Naive thymus-derived CD8-positive, alpha-beta T cell (primary cell): ENCODE measurements at regions not wholly inside any gene's neighbourhood (a gene's known extent, or its start where the extent isn't known, plus 50 kb on each side); places are given as distances from the start of the nearest gene placed in this dataset.
"Not testable (repeated sequence)": the region's sequence is repeated elsewhere in the genome, so short reads cannot be mapped to it uniquely, and the experiment has no call there.

Experiments
- ATAC-seq, 2 donors: fragments of 150-1000 bp; cut with Tn5 transposase in 1 of 2; sonication (Bioruptor Pico), chemical (Tn5 transposase) in 1 of 2; 1 replicate in 1 of 2; 2 replicates in 1 of 2; pipeline ENCODE4 v1.10.0; 2021; ENCODE audit warnings: mild to moderate bottlenecking in 2 of 2, moderate library complexity in 2 of 2
- POLR2A ChIA-PET: fragments of 350-600 bp; sonication (Branson Sonifier 250); formaldehyde crosslinking; loops from one replicate; lab custom pipeline; 2021; ENCODE audit warnings: antibody characterized with exemption; lab: Charles Lee
- DNase-seq, 10 donors: peaks; one replicate each; pipeline versions ENCODE4 v3.0.0 to v3.0.0-alpha.2; 2020 to 2022
- H3K27ac Mint-ChIP-seq, 10 donors: one replicate each; pipeline ENCODE4 v1.8.0; 2020 to 2022; ENCODE audit warnings: mild to moderate bottlenecking in 10 of 10, mixed read lengths in 10 of 10, moderate library complexity in 4 of 10, inconsistent platforms in 1 of 10
- H3K27me3 Mint-ChIP-seq, 5 donors: one replicate each; pipeline ENCODE4 v1.8.0; 2021 to 2022; ENCODE audit warnings: mixed read lengths in 5 of 5
- H3K36me3 Mint-ChIP-seq, 3 donors: one replicate each; pipeline ENCODE4 v1.8.0; 2020 to 2022; ENCODE audit warnings: mixed read lengths in 3 of 3, mild to moderate bottlenecking in 2 of 3, inconsistent platforms in 1 of 3
- H3K4me1 Mint-ChIP-seq, 4 donors: one replicate each; pipeline ENCODE4 v1.8.0; 2021 to 2022; ENCODE audit warnings: mixed read lengths in 4 of 4
- H3K4me3 Mint-ChIP-seq, 10 donors: one replicate each; pipeline ENCODE4 v1.8.0; 2020 to 2022; ENCODE audit warnings: mild to moderate bottlenecking in 10 of 10, mixed read lengths in 10 of 10, moderate library complexity in 6 of 10, inconsistent platforms in 1 of 10
- H3K9me3 Mint-ChIP-seq, 9 donors: one replicate each; pipeline ENCODE4 v1.8.0; 2020 to 2022; ENCODE audit warnings: mixed read lengths in 9 of 9, mild to moderate bottlenecking in 3 of 9, inconsistent platforms in 1 of 9, moderate library complexity in 1 of 9

- POLR2A ChIA-PET, result no interaction called here
- ATAC-seq, result no peak
- no peak overlapping the region for H3K27ac Mint-ChIP-seq
Measured at GRCh38 chr4:160319221-160319867, 1216.5 kb downstream of the RAPGEF2 start.

DNA sequence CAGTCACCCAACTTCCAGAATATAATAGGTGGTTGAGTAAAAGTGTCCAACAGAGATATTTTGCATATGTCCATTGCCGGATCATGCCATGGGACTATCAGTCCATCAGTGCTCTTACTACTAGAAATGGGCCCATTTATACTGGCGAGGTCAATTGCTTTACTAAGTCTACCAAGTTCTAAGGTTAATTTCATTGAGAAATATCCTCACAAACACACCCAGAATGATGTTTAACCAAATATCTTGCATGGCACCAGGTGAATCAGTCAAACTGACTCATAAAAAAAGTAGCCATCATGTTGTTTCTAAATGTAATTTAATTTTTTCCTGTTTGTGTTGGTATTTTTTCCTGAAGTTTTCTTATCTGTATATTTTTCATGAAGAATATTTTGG, 1217.0 kb downstream of the RAPGEF2 start:
- no peak overlapping the region for H3K4me3 Mint-ChIP-seq
- DNase-seq, result no peak
- H3K4me1 Mint-ChIP-seq, result no peaks in the 10 kb centered on the region
- peaks cover 0 to 5% (median 2%) of the 10 kb centered on the region in 9 donors for H3K9me3 Mint-ChIP-seq
- H3K27me3 Mint-ChIP-seq, result no peaks in the 10 kb centered on the region
- no peak for ATAC-seq
- no peaks in the 10 kb centered on the region for H3K36me3 Mint-ChIP-seq
- H3K27ac Mint-ChIP-seq, result no peak overlapping the region
- POLR2A ChIA-PET, result no interaction called here

More at GRCh38 chr4:160319221-160319867, 1216.5 kb downstream of the RAPGEF2 start:
- H3K27me3 Mint-ChIP-seq, result no peaks in the 10 kb centered on the region
- H3K9me3 Mint-ChIP-seq, result peaks cover 0 to 6% (median 2%) of the 10 kb centered on the region in 9 donors
- H3K4me1 Mint-ChIP-seq, result no peaks in the 10 kb centered on the region
- H3K36me3 Mint-ChIP-seq, result no peaks in the 10 kb centered on the region
- no peak for DNase-seq
- H3K4me3 Mint-ChIP-seq, result no peak overlapping the region

DNA sequence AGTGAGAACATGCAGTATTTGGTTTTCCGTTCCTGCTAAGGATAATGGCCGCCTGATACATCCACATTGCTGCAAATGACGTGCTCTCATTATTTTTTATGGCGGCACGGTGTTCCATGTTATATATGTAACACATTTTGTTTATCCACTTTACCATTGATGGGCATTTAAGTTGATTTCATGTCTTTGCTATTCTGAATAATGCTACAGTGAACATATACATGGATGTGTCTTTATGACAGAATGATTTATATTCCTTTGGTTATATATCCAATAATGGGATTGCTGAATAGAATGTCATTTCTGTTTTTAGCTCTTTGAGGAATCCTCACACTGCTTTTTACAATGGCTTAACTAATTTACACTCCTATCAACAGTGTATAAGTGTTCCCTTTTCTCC, 1223.2 kb downstream of the RAPGEF2 start:
- ATAC-seq, result no peak

GRCh38 chr4:160347197-160347596, 1244.3 kb downstream of the RAPGEF2 start:
- Mint-ChIP-seq H3K4me1 (no peaks in the 10 kb centered on the region), H3K9me3 (peaks cover 3 to 13% (median 5%) of the 10 kb centered on the region in 9 donors), H3K4me3 (no peak overlapping the region), H3K36me3 (no peaks in the 10 kb centered on the region), H3K27me3 (no peaks in the 10 kb centered on the region), H3K27ac (no peak overlapping the region)
- ATAC-seq (no peak), DNase-seq (no peak)
- POLR2A ChIA-PET, result no interaction called here

More for the DNA sequence above, 1223.2 kb downstream of the RAPGEF2 start:
- Mint-ChIP-seq H3K27ac (no peak overlapping the region), H3K27me3 (no peaks in the 10 kb centered on the region), H3K4me1 (no peaks in the 10 kb centered on the region), H3K9me3 (peaks cover 0 to 11% (median 2%) of the 10 kb centered on the region in 9 donors), H3K36me3 (no peaks in the 10 kb centered on the region), H3K4me3 (no peak overlapping the region)
- POLR2A ChIA-PET, result no interaction called here
- no peak for DNase-seq

GRCh38 chr4:160350944-160351343, 1248.1 kb downstream of the RAPGEF2 start:
- no peaks in the 10 kb centered on the region for H3K27me3 Mint-ChIP-seq
- DNase-seq (no peak), ATAC-seq (no peak)
- no peaks in the 10 kb centered on the region for H3K4me1 Mint-ChIP-seq
- H3K36me3 Mint-ChIP-seq, result no peaks in the 10 kb centered on the region
- peaks cover 0 to 13% (median 2%) of the 10 kb centered on the region in 9 donors for H3K9me3 Mint-ChIP-seq
- H3K27ac Mint-ChIP-seq, result no peak overlapping the region
- no peak overlapping the region for H3K4me3 Mint-ChIP-seq
- POLR2A ChIA-PET, result no interaction called here

DNA sequence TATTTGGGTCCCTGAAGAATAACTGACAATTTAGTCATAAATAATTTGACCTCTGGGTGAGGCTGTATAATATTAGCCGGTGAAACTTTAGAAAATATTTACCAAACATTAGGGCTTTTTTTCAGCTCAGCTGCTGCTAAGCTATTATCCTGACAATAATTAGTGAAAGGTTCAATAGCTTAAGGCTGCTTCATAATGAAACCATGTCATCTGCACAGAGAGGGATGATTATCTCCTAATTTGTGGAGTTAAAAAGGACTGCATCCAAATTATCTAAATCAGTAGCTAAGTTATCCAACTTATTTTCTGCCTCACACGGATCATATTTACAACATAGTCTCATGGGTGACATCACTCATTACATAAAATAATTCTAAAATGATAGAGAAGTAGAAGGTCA, 1249.8 kb downstream of the RAPGEF2 start:
- no peak for ATAC-seq
- no peak overlapping the region for H3K27ac Mint-ChIP-seq
- no peaks in the 10 kb centered on the region for H3K36me3 Mint-ChIP-seq
- H3K4me1 Mint-ChIP-seq, result no peaks in the 10 kb centered on the region
- H3K27me3 Mint-ChIP-seq, result no peaks in the 10 kb centered on the region
- POLR2A ChIA-PET, result no interaction called here
- no peak overlapping the region for H3K4me3 Mint-ChIP-seq
- DNase-seq, result no peak
- peaks cover 0 to 13% (median 2%) of the 10 kb centered on the region in 9 donors for H3K9me3 Mint-ChIP-seq

GRCh38 chr4:160353548-160353947, 1250.7 kb downstream of the RAPGEF2 start:
- Mint-ChIP-seq H3K27ac (no peak overlapping the region), H3K4me1 (no peaks in the 10 kb centered on the region), H3K36me3 (no peaks in the 10 kb centered on the region), H3K4me3 (no peak overlapping the region), H3K9me3 (peaks cover 0 to 9% (median 2%) of the 10 kb centered on the region in 9 donors), H3K27me3 (no peaks in the 10 kb centered on the region)
- POLR2A ChIA-PET, result no interaction called here
- ATAC-seq (no peak), DNase-seq (no peak)

DNA sequence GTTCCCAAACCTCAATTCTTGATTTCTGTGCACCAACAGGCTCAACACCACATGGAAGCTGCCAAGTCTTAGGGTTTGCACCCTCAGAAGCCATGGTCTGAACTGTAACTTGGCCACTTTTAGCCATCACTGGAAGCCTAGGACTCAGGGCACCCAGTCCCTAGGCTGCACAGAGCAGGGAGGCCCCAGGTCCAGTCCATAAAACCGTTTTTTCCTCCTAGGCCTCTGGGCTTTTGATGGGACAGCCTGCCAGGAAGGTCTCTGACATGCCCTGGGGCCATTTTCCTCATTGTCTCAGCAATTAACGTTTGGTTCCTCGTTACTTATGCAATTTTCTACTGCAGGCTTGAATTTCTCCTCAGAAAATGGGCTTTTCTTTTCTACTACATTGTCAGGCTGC, 1259.6 kb downstream of the RAPGEF2 start:
- H3K27ac Mint-ChIP-seq, result no peak overlapping the region
- DNase-seq (no peak), ATAC-seq (no peak)
- no peaks in the 10 kb centered on the region for H3K27me3 Mint-ChIP-seq
- POLR2A ChIA-PET, result no interaction called here
- H3K9me3 Mint-ChIP-seq, result peaks cover 0 to 10% (median 6%) of the 10 kb centered on the region in 9 donors
- no peaks in the 10 kb centered on the region for H3K4me1 Mint-ChIP-seq
- H3K36me3 Mint-ChIP-seq, result no peaks in the 10 kb centered on the region
- H3K4me3 Mint-ChIP-seq, result no peak overlapping the region

DNA sequence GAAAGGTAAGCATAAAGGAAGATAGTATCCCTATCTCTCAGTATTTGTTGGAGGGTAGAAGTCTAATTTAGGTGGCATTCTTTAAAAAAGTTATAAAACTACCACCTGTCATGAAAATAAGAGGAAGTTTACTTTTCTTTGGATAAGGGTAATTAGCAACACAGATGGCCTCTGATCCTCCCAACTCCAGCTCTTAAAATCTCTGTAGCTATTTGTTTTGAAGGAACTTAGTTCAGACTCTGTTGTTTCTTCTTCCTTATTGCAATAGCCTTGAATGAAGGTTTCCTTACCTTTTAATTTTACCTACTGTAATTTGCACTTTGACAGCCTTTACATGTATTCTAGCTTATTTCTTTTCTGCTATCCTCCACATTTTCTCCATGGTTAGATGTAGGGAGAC, 1261.3 kb downstream of the RAPGEF2 start:
- H3K4me3 Mint-ChIP-seq, result no peak overlapping the region
- ATAC-seq, result no peak
- H3K27ac Mint-ChIP-seq, result no peak overlapping the region
- no peaks in the 10 kb centered on the region for H3K36me3 Mint-ChIP-seq
- POLR2A ChIA-PET, result no interaction called here
- peaks cover 0 to 13% (median 7%) of the 10 kb centered on the region in 9 donors for H3K9me3 Mint-ChIP-seq
- no peak for DNase-seq
- no peaks in the 10 kb centered on the region for H3K4me1 Mint-ChIP-seq
- H3K27me3 Mint-ChIP-seq, result no peaks in the 10 kb centered on the region

- ATAC-seq, H3K36me3 Mint-ChIP-seq, H3K27ac Mint-ChIP-seq, H3K4me1 Mint-ChIP-seq, POLR2A ChIA-PET, H3K4me3 Mint-ChIP-seq, DNase-seq, H3K27me3 Mint-ChIP-seq: not testable (repeated sequence)
- peaks cover 0 to 13% (median 7%) of the 10 kb centered on the region in 9 donors for H3K9me3 Mint-ChIP-seq
Measured at GRCh38 chr4:160364665-160365064, 1261.8 kb downstream of the RAPGEF2 start.

DNA sequence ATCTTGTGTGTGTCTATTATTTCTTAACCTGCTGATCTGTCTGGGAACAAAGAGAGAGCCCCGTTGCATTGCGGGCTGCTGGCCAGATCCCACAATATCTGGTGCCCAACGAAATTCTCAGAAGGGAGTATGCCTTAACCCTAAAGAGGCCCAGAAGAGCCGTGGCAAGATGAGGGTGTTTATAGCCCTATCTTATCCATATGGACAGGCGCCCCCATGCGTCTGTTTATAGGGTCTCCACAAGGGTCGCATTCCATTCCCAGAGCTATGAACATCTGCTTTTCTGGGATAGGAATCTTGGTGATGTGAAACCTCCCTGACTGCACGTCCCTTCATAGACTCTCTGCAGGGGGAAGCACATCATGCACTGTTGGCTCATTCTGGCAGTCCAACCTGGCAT, 1262.5 kb downstream of the RAPGEF2 start:
- H3K4me1 Mint-ChIP-seq, DNase-seq, H3K36me3 Mint-ChIP-seq, H3K27me3 Mint-ChIP-seq, H3K27ac Mint-ChIP-seq, ATAC-seq, H3K4me3 Mint-ChIP-seq, POLR2A ChIA-PET: not testable (repeated sequence)
- peaks cover 0 to 13% (median 7%) of the 10 kb centered on the region in 9 donors for H3K9me3 Mint-ChIP-seq

DNA sequence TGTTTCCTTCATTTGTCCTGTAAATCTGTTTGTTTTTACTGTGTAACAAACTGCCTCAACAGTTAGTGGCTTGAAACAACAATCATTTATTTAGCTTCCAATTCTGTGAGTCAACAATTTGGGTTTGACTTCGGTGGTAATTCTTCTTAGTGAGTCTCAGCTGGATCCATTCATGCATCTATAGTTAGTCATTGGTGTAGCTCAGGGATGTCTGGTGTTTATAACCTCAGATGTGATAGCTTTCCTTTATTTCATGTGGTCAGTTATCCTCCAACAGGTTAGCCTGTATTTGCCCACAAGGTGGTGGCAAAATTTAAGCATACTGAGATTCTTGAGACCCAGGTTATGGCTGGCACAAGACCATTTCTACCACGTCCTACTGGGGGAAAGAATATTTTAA, 1267.2 kb downstream of the RAPGEF2 start:
- no peaks in the 10 kb centered on the region for H3K4me1 Mint-ChIP-seq
- DNase-seq (no peak), ATAC-seq (no peak)
- H3K36me3 Mint-ChIP-seq, result no peaks in the 10 kb centered on the region
- peaks cover 0 to 13% (median 3%) of the 10 kb centered on the region in 9 donors for H3K9me3 Mint-ChIP-seq
- no peaks in the 10 kb centered on the region for H3K27me3 Mint-ChIP-seq
- H3K27ac Mint-ChIP-seq, result no peak overlapping the region
- no peak overlapping the region for H3K4me3 Mint-ChIP-seq
- POLR2A ChIA-PET, result no interaction called here

DNA sequence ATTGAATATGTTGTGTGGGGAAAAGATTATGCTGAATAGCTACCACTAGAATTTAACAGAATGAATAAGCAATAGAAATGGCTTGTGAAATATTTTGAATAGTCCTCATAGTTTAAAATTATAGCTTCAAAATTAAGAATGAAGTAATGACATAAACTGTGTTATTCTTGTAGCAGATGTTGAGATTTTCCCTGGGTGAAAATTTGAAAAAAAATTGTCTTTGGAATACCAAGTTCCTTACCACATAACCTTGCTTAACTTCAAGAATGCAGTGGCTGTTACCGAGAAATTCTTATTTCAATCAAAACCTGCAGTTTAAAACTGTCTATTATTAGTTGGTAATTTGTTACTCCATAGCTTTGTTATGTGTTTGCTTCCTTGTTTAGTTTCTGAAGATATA, 1268.6 kb downstream of the RAPGEF2 start:
- ATAC-seq (no peak), DNase-seq (no peak)
- POLR2A ChIA-PET, result no interaction called here
- Mint-ChIP-seq H3K9me3 (peaks cover 0 to 13% (median 3%) of the 10 kb centered on the region in 9 donors), H3K27ac (no peak overlapping the region), H3K27me3 (no peaks in the 10 kb centered on the region), H3K4me1 (no peaks in the 10 kb centered on the region), H3K36me3 (no peaks in the 10 kb centered on the region), H3K4me3 (no peak overlapping the region)

DNA sequence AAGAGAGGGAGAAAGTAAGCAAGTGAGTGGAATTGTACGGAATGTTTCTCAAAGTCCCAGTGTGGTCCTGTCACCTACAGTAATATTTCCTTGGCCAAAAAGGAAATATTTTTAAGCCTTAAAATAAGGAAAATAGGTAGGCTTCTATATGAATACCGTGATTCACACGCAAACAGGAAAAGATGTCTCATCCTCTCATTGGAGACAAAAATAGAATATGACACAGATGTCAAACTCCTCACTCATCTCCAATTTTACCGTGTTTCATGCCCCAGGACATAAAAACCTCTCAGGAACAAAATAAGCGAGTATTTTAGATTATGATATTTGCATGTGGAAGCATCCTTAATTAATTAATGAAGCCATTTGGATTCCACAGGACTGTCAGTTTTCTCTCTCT, 1269.5 kb downstream of the RAPGEF2 start:
- Mint-ChIP-seq H3K27me3 (no peaks in the 10 kb centered on the region), H3K4me1 (no peaks in the 10 kb centered on the region), H3K27ac (no peak overlapping the region), H3K9me3 (peaks cover 0 to 13% (median 3%) of the 10 kb centered on the region in 9 donors), H3K4me3 (no peak overlapping the region), H3K36me3 (no peaks in the 10 kb centered on the region)
- no peak for ATAC-seq
- POLR2A ChIA-PET, result no interaction called here
- no peak for DNase-seq
